HG03342 (cell line): ENCODE measurements at regions not wholly inside any gene's neighbourhood (a gene's known extent, or its start where the extent isn't known, plus 50 kb on each side); places are given as distances from the start of the nearest gene placed in this dataset.
"Not testable (repeated sequence)": the region's sequence is repeated elsewhere in the genome, so short reads cannot be mapped to it uniquely, and the experiment has no call there.

Experiments
- ATAC-seq: cut with Tn5 transposase; IDR thresholded peaks from one replicate; pipeline ENCODE4 v1.9.1; 2021; ENCODE audit warnings: mild to moderate bottlenecking, moderate library complexity; ENCODE audit not compliant: unreplicated experiment

GRCh38 chr4:95898226-95898625 is 58.3 kb downstream of the PDHA2 start:
- ATAC-seq: peak; percentile 51

- ATAC-seq: no peak
These were observed 69.3 kb downstream of the PDHA2 start for GRCh38 chr4:95909211-95909610.

DNA sequence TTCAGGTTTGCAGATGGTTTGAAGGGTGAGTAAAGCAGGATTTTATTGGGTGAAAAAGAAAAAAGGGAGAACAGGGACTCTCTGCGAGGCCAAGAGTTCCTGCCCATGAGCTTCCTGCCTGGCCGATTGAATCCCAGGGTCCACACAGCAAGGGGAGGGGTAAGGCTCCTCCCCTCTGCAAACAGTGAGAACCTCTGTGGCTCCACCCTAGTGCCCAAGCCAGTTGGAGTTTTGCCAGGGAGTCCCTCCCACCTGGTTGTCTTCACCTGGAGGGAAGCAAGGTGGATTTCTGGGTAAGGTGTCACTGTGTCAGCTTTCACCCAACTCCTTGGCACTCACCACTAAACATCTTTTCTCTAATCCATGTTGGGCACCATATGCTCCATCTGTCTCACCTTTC is 70.9 kb downstream of the PDHA2 start:
- ATAC-seq: no peak

DNA sequence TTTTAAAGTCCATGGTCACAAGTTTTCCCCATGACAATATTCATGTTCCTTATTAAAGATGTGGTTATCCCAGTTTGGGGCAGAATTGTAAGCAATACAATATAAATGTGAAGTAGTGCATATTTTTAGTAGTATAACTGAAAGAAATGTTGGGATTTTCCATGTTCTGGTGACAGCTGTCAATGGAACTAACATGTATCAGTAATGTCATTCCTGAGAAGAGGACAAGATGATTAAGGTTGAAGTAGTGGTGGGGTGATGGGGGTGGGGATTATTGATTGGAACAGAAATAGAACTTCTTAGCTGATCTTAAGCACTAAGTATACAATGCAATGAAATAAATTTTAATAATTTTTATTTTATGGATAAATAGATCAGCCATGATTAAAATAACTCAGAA is 81.6 kb downstream of the PDHA2 start:
- ATAC-seq: no peak

- ATAC-seq: no peak
These were observed 89.7 kb downstream of the PDHA2 start for GRCh38 chr4:95929448-95930064.

DNA sequence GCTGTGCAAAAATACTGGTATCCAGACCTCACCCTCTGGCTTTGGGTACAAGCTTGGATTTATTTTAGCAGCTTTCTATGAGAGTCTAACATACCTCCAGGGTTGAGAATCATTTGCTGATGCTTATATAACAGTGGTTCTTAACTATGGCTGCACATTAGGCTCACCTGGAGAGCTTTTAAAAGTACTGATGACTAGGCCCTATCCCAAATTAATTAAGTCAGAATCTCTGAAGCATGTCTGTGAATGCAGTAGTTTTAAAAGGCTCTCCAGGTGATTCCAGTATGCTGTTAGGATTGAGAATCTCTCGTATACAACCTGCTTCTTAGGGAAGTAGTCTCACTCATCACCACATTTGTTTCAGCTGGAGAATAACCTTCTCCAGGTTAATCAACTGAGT is 99.2 kb downstream of the PDHA2 start:
- ATAC-seq: no peak

DNA sequence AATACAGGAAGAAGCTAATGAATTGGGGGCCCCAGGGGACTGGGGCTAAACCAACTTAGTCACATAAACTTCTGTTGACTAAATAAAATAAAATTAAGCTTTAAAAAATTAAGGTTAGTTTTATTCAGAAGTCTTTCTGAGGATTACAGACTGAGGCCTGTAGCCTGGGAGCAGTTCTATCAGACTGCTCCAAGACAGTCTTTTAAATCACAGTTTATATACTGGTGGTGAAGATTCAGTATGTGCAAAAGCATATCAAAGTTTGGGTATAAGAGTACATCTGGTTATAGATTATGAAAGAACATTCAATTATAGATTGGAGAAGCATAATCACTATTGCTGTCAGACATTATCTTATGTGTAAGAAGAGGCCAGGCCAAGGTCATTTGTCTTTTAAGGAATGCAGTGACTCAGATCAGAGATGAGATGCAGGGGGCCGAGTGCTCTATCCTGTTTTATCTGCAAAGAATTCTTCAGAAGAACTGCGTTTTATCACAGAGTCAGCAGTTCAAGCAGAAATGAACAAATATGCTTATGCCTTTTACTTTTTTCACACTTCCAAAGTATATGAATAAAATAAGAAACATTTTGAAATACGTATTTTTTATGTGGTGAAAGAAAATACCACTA is 109.4 kb downstream of the PDHA2 start:
- ATAC-seq: no peak

DNA sequence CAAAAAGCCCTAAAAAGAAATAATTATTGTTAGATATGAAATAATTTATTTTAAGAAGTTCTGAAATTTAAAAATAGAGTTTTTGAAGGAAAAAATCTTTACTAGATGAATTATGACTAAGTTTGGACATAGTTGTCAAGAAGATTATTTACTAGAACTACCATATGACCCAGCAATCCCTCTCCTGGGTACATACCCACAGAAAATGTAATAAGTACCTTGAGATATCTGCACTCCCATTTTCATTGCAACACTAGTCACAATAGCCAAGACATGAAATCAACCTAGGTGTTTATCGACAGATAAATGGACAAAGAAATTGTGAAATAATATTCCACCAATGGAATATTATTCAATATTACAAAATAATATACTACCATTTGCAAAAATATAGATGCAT is 109.9 kb downstream of the PDHA2 start:
- ATAC-seq: no peak

DNA sequence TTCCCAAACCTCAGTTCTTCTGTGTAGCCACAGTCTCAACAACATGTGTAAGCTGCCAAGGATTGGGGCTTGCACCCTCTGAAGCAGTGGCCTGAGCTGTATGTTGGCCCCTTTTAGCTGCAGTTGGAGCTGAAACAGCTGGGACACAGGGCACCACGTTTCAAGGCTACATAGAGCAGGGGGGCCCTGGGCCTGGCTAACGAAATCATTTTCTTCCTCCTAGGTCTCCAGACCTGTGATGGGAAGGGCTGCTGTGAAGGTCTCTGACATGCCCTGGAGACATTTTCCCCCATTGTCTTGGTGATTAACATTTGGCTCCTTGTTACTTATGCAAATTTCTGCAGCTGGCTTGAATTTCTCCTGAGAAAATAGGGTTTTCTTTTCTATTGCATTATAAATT is 112.6 kb downstream of the PDHA2 start:
- not testable (repeated sequence) for ATAC-seq

DNA sequence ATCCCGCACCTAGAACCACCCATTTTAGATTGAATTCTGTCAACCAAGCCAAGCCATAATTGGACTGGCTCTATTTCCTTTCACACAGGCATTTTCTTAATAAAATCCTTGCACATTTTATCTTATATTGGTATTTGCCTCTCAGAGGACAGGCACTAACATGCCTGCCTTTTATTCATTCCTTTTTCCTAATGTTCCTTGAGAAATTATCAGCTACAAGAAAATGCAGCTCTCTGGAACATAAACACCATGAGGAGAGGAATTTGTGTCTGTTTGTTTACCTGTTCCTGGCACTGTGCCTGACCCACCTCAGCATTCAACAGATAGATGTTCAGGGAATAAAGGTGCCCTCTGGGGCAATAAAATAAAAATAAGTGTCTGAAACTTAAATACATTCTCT is 116.2 kb downstream of the PDHA2 start:
- no peak for ATAC-seq

GRCh38 chr4:95957054-95957453 is 117.2 kb downstream of the PDHA2 start:
- no peak for ATAC-seq

GRCh38 chr4:95957759-95958158 is 117.9 kb downstream of the PDHA2 start:
- ATAC-seq: no peak

- ATAC-seq: no peak
These were observed 119.3 kb downstream of the PDHA2 start for GRCh38 chr4:95959182-95959581.

GRCh38 chr4:95959633-95960032 is 119.7 kb downstream of the PDHA2 start:
- no peak for ATAC-seq

GRCh38 chr4:95963456-95963855 is 123.6 kb downstream of the PDHA2 start:
- ATAC-seq: no peak

DNA sequence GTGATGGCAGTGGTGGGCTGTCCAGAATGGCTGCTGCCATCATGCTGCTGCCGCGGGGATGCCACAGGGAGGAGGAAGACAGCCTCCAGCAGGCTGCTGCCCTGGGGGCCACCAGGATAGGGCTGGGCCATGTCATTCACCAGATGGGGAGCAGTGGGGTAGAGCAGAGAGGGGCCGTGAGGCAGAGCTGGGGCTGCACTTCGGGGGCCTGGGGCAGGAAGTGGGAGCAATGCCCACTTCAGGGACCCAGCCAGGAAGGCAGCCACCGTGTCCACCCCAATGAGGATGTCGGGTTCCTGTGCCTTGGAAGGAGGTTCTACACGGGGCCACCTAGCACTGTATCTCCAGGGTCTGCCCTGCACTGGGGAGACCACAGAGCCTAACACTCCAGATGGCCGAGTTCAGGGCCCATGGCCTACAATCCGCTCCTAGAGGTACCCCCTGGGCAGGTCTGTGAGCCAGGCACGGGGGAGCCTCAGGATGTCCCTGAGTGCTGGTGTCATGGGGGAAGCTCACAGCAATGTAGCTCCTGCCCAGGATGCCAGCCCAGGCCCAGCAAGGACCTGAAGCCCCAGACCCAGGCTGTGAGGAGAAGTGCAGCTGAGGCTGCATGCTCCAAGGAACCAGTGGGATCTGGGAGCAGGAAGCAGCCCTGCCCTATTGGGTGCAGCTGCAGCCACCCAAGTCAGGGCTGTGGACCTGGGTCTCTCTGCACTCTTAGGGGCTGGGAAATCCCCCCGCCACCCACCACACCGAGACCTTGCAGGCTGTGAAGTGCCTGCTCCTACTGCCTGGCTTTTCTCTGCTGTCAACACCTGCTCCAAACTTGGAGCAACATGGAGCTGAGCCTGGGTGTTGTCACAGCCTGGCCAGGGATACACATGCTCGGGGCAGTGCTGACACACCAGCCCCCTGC is 140.3 kb downstream of the PDHA2 start:
- ATAC-seq: no peak

- ATAC-seq: no peak
These were observed 141.0 kb downstream of the PDHA2 start for GRCh38 chr4:95980877-95981360.

- ATAC-seq: no peak
These were observed 141.7 kb downstream of the PDHA2 start for GRCh38 chr4:95981591-95981990.

- ATAC-seq: no peak
These were observed 142.6 kb downstream of the PDHA2 start for GRCh38 chr4:95982516-95982915.

DNA sequence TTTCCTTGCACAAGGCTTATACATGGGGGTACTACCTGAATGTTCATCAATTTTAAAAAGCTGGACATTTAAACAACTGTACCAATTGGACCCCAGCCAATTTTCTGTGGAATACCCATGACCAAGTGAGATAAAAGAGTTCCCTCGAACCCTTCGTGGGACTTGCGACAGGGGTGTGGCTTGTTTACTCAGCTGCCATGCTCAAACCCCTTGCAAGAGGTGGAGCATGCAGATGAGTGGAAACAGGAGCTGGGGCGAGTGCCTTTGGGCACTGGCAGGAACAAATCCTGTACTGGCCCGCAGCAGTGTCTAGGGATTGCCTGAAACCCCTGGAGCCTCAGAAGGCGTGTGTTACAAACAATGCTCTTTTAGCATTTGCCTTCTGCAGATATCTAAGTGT is 144.2 kb downstream of the PDHA2 start:
- ATAC-seq: no peak

DNA sequence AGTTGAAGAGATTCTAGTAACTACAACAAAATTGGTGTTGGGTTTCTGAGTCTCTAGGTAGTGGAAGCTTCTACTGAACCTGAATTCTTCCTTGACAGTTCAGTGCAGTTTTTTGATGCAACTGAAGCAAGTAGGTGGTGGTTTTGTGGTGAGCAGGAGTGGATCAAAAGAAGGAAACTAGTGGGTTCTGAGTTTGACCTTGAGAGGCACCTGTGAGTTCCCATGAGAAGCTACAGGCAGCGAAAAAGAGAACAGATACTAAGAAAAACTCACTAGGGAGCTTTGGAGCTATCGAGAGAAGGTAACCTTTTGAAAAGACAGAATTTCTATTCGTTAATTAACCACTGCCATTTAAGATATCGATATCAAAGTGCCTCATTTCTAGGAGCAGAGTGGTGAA is 145.2 kb downstream of the PDHA2 start:
- no peak for ATAC-seq
